ENCODE measurements at regions not wholly inside any gene's neighbourhood (a gene's known extent, or its start where the extent isn't known, plus 50 kb on each side); places are given as distances from the start of the nearest gene placed in this dataset.

GRCh38 chr4:104032896-104033295, 313.1 kb upstream of the TACR3 start:
- Histone ChIP-seq H3K79me2 (ENCODE audit: control insufficient read depth, insufficient read depth, low read length) (no peaks in the 10 kb centered on the region), H3K4me2 (ENCODE audit: low read length) (no peak overlapping the region), H2BK15ac (replicated peaks; ENCODE audit: low read depth) (no peak overlapping the region), H4K5ac (ENCODE audit: low read length) (no peak overlapping the region), H3K9ac (ENCODE audit: low read length) (no peak overlapping the region), H3K18ac (ENCODE audit: low read length) (no peak overlapping the region), H3K4me3 (ENCODE audit: low read length) (no peak overlapping the region), H3K27ac (ENCODE audit: low read depth, low read length) (no peak overlapping the region), H3K56ac (ENCODE audit: low read length) (no peak overlapping the region), H2AK5ac (ENCODE audit: low read length) (no peak overlapping the region), H3K36me3 (ENCODE audit: control insufficient read depth, insufficient read depth, low read length) (no peaks in the 10 kb centered on the region), H2BK120ac (ENCODE audit: low read depth, low read length) (no peak overlapping the region), H2BK5ac (ENCODE audit: low read length) (no peak overlapping the region), H4K8ac (ENCODE audit: low read depth, low read length) (no peak overlapping the region), H3K79me1 (ENCODE audit: low read length) (no peaks in the 10 kb centered on the region), H3K23ac (ENCODE audit: low read length) (no peak overlapping the region), H3K4me1 (ENCODE audit: control insufficient read depth, low read depth, low read length) (no peaks in the 10 kb centered on the region), H3K27me3 (ENCODE audit: insufficient read depth, low read length, poor library complexity) (no peaks in the 10 kb centered on the region), H3K4ac (ENCODE audit: low read depth, low read length) (no peak overlapping the region)
- WGBS (ENCODE audit: extremely low coverage, insufficient coverage, low lambda C conversion rate), result no CpG with 5 or more reads among the region's 5 CpGs
- DNase-seq, result no peak

DNA sequence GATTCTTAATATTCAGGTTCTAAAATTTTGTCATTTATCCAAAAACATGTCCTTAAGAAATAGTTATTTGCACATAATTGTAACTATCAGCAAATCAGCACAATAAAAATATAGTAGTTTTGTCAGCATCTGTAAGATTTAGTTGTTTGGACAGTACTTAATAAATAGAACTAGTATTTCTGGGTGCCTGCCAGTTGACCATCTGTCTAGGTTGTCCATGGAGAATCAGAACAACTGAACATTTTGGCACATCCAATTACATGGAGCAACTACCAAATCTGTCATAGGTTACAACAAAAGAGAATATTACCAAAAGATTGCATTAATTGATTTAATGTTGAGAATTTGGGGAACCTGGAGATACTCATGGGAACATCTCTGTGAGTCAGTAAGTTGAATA, 305.5 kb upstream of the TACR3 start:
- no peak overlapping the region for H3K4me2 ChIP-seq (ENCODE audit: low read length)
- H3K79me1 ChIP-seq (ENCODE audit: low read length), result no peaks in the 10 kb centered on the region
- no peaks in the 10 kb centered on the region for H3K36me3 ChIP-seq (ENCODE audit: control insufficient read depth, insufficient read depth, low read length)
- H2BK5ac ChIP-seq (ENCODE audit: low read length), result no peak overlapping the region
- H3K56ac ChIP-seq (ENCODE audit: low read length), result no peak overlapping the region
- no peak overlapping the region for H2BK15ac ChIP-seq (replicated peaks; ENCODE audit: low read depth)
- H3K4ac ChIP-seq (ENCODE audit: low read depth, low read length), result no peak overlapping the region
- no peak overlapping the region for H4K8ac ChIP-seq (ENCODE audit: low read depth, low read length)
- no peak overlapping the region for H3K18ac ChIP-seq (ENCODE audit: low read length)
- H2BK120ac ChIP-seq (ENCODE audit: low read depth, low read length), result no peak overlapping the region
- no peaks in the 10 kb centered on the region for H3K27me3 ChIP-seq (ENCODE audit: insufficient read depth, low read length, poor library complexity)
- H3K4me1 ChIP-seq (ENCODE audit: control insufficient read depth, low read depth, low read length), result no peaks in the 10 kb centered on the region
- H3K27ac ChIP-seq (ENCODE audit: low read depth, low read length), result no peak overlapping the region
- H3K4me3 ChIP-seq (ENCODE audit: low read length), result no peak overlapping the region
- H4K5ac ChIP-seq (ENCODE audit: low read length), result no peak overlapping the region
- no peak overlapping the region for H2AK5ac ChIP-seq (ENCODE audit: low read length)
- no peak overlapping the region for H3K23ac ChIP-seq (ENCODE audit: low read length)
- H3K79me2 ChIP-seq (ENCODE audit: control insufficient read depth, insufficient read depth, low read length), result no peaks in the 10 kb centered on the region
- H3K9ac ChIP-seq (ENCODE audit: low read length), result no peak overlapping the region
- DNase-seq, result no peak

DNA sequence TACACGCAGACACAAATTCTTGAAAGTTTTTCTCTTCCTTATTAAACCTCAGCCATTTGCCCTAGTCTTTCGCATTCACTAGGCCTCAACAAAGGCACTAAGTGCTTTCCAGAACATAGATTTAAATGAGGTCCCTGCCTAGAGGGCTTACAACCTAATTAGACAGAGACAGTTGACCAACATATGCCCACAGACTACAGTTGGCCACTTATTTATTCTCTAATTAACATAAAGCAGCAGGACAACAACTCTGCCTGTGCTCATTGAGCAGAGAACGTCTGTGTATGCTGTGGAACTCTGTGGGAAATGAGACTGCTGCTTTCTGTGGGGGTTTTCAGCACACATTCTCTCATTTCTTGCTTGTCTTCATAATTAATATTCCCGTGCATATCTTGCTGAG, 303.0 kb upstream of the TACR3 start:
- Histone ChIP-seq H3K4ac (ENCODE audit: low read depth, low read length) (no peak overlapping the region), H3K79me2 (ENCODE audit: control insufficient read depth, insufficient read depth, low read length) (no peaks in the 10 kb centered on the region), H2AK5ac (ENCODE audit: low read length) (no peak overlapping the region), H3K79me1 (ENCODE audit: low read length) (no peaks in the 10 kb centered on the region), H3K36me3 (ENCODE audit: control insufficient read depth, insufficient read depth, low read length) (no peaks in the 10 kb centered on the region), H3K56ac (ENCODE audit: low read length) (no peak overlapping the region), H3K4me3 (ENCODE audit: low read length) (no peak overlapping the region), H2BK5ac (ENCODE audit: low read length) (no peak overlapping the region), H3K4me2 (ENCODE audit: low read length) (no peak overlapping the region), H3K27ac (ENCODE audit: low read depth, low read length) (no peak overlapping the region), H3K27me3 (ENCODE audit: insufficient read depth, low read length, poor library complexity) (no peaks in the 10 kb centered on the region), H3K9ac (ENCODE audit: low read length) (no peak overlapping the region), H4K5ac (ENCODE audit: low read length) (no peak overlapping the region), H2BK120ac (ENCODE audit: low read depth, low read length) (no peak overlapping the region), H3K4me1 (ENCODE audit: control insufficient read depth, low read depth, low read length) (no peaks in the 10 kb centered on the region), H3K18ac (ENCODE audit: low read length) (no peak overlapping the region), H3K23ac (ENCODE audit: low read length) (no peak overlapping the region), H2BK15ac (replicated peaks; ENCODE audit: low read depth) (no peak overlapping the region), H4K8ac (ENCODE audit: low read depth, low read length) (no peak overlapping the region)
- no CpG with 5 or more reads among the region's 4 CpGs for WGBS (ENCODE audit: extremely low coverage, insufficient coverage, low lambda C conversion rate)
- no peak for DNase-seq

DNA sequence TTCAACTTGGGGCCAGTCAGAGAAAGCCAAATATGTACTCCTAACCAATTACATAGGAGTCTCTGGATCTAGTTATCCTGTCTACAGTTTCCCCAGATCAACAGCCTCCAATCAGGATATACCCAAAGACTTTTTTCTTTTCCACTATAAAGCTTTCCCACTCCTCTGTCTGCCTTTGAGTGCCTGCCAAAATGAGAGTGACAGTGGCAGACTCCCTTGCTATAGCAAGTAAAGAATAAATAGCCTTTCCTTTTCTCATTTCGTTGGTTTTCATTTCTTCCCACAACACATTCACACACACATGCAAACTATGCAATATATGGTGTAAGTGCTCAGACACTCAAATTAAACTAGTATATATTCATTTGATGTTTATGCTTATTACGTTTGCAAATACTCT, 302.4 kb upstream of the TACR3 start:
- Histone ChIP-seq H3K4me1 (ENCODE audit: control insufficient read depth, low read depth, low read length) (no peaks in the 10 kb centered on the region), H3K27ac (ENCODE audit: low read depth, low read length) (no peak overlapping the region), H2BK5ac (ENCODE audit: low read length) (no peak overlapping the region), H3K79me1 (ENCODE audit: low read length) (no peaks in the 10 kb centered on the region), H2AK5ac (ENCODE audit: low read length) (no peak overlapping the region), H3K36me3 (ENCODE audit: control insufficient read depth, insufficient read depth, low read length) (no peaks in the 10 kb centered on the region), H3K23ac (ENCODE audit: low read length) (no peak overlapping the region), H2BK120ac (ENCODE audit: low read depth, low read length) (no peak overlapping the region), H3K79me2 (ENCODE audit: control insufficient read depth, insufficient read depth, low read length) (no peaks in the 10 kb centered on the region), H3K9ac (ENCODE audit: low read length) (no peak overlapping the region), H3K4me3 (ENCODE audit: low read length) (no peak overlapping the region), H3K27me3 (ENCODE audit: insufficient read depth, low read length, poor library complexity) (no peaks in the 10 kb centered on the region), H3K4ac (ENCODE audit: low read depth, low read length) (no peak overlapping the region), H4K8ac (ENCODE audit: low read depth, low read length) (no peak overlapping the region), H2BK15ac (replicated peaks; ENCODE audit: low read depth) (no peak overlapping the region), H3K18ac (ENCODE audit: low read length) (no peak overlapping the region), H3K56ac (ENCODE audit: low read length) (no peak overlapping the region), H4K5ac (ENCODE audit: low read length) (no peak overlapping the region), H3K4me2 (ENCODE audit: low read length) (no peak overlapping the region)
- no peak for DNase-seq
- no CpG with 5 or more reads among the region's 2 CpGs for WGBS (ENCODE audit: extremely low coverage, insufficient coverage, low lambda C conversion rate)

DNA sequence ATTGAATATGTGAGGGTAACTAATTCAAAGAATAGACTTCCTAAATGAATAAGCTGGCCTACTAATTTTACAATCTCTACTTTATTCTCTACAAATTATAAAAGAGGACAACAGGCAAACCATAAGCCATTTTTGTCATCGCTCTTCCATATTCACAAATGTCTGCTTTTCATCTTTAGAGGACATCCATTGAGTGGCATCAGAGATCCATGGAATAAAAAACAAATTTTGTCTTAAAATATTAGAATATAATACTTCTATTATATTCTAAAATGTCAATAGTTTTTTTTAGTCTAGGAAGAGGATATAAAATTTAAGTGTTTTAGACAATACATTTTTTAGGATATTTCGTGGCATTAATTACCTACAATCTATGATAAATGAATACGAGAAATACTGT, 300.9 kb upstream of the TACR3 start:
- 100% methylated on average over 1 of the region's 3 CpGs for WGBS (ENCODE audit: extremely low coverage, insufficient coverage, low lambda C conversion rate)

DNA sequence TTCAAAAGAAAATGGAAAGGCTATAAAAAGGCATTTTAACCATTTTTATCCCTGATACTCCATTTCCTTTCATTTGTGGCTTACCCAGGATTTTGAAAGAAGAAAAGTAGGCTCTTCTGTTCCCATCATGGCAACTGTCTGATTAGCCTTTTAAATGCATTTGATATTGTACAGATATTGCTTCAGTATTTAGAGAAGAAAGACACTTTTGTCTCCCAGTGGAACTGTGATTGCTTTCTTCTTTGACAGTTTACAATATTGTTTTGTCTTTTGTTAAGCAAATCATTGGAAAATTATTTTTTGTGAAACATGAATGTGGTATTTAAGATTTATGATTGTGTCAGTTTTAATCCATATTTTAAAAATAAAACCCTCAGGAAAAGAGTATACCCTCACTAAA, 297.4 kb upstream of the TACR3 start:
- no peak overlapping the region for H3K27ac ChIP-seq (ENCODE audit: low read depth, low read length)
- H3K4ac ChIP-seq (ENCODE audit: low read depth, low read length), result no peak overlapping the region
- no peak overlapping the region for H2BK120ac ChIP-seq (ENCODE audit: low read depth, low read length)
- H4K8ac ChIP-seq (ENCODE audit: low read depth, low read length), result no peak overlapping the region
- H2BK15ac ChIP-seq (replicated peaks; ENCODE audit: low read depth), result no peak overlapping the region
- no peak overlapping the region for H3K23ac ChIP-seq (ENCODE audit: low read length)
- no peak for DNase-seq
- no peak overlapping the region for H3K56ac ChIP-seq (ENCODE audit: low read length)
- H3K18ac ChIP-seq (ENCODE audit: low read length), result no peak overlapping the region
- H3K79me2 ChIP-seq (ENCODE audit: control insufficient read depth, insufficient read depth, low read length), result no peaks in the 10 kb centered on the region
- H3K4me1 ChIP-seq (ENCODE audit: control insufficient read depth, low read depth, low read length), result no peaks in the 10 kb centered on the region
- H3K4me3 ChIP-seq (ENCODE audit: low read length), result no peak overlapping the region
- no peak overlapping the region for H3K4me2 ChIP-seq (ENCODE audit: low read length)
- no peak overlapping the region for H2AK5ac ChIP-seq (ENCODE audit: low read length)
- H3K9ac ChIP-seq (ENCODE audit: low read length), result no peak overlapping the region
- no peak overlapping the region for H2BK5ac ChIP-seq (ENCODE audit: low read length)
- H3K36me3 ChIP-seq (ENCODE audit: control insufficient read depth, insufficient read depth, low read length), result no peaks in the 10 kb centered on the region
- H4K5ac ChIP-seq (ENCODE audit: low read length), result no peak overlapping the region
- H3K27me3 ChIP-seq (ENCODE audit: insufficient read depth, low read length, poor library complexity), result no peaks in the 10 kb centered on the region
- H3K79me1 ChIP-seq (ENCODE audit: low read length), result no peaks in the 10 kb centered on the region

More for the DNA sequence above, 300.9 kb upstream of the TACR3 start:
- Histone ChIP-seq H4K8ac (ENCODE audit: low read depth, low read length) (no peak overlapping the region), H3K56ac (ENCODE audit: low read length) (no peak overlapping the region), H3K27me3 (ENCODE audit: insufficient read depth, low read length, poor library complexity) (no peaks in the 10 kb centered on the region), H2BK15ac (replicated peaks; ENCODE audit: low read depth) (no peak overlapping the region), H2BK5ac (ENCODE audit: low read length) (no peak overlapping the region), H3K27ac (ENCODE audit: low read depth, low read length) (no peak overlapping the region), H3K4ac (ENCODE audit: low read depth, low read length) (no peak overlapping the region), H3K79me2 (ENCODE audit: control insufficient read depth, insufficient read depth, low read length) (no peaks in the 10 kb centered on the region), H3K36me3 (ENCODE audit: control insufficient read depth, insufficient read depth, low read length) (no peaks in the 10 kb centered on the region), H3K9ac (ENCODE audit: low read length) (no peak overlapping the region), H2BK120ac (ENCODE audit: low read depth, low read length) (no peak overlapping the region), H3K4me3 (ENCODE audit: low read length) (no peak overlapping the region), H4K5ac (ENCODE audit: low read length) (no peak overlapping the region), H3K18ac (ENCODE audit: low read length) (no peak overlapping the region), H3K23ac (ENCODE audit: low read length) (no peak overlapping the region), H2AK5ac (ENCODE audit: low read length) (no peak overlapping the region), H3K79me1 (ENCODE audit: low read length) (no peaks in the 10 kb centered on the region), H3K4me1 (ENCODE audit: control insufficient read depth, low read depth, low read length) (no peaks in the 10 kb centered on the region), H3K4me2 (ENCODE audit: low read length) (no peak overlapping the region)
- DNase-seq, result no peak
